OCI-LY7 (cell line): ENCODE measurements at regions not wholly inside any gene's neighbourhood (a gene's known extent, or its start where the extent isn't known, plus 50 kb on each side); places are given as distances from the start of the nearest gene placed in this dataset.

Experiments used
- BruUV-seq: library from RNA; stranded (reverse); fragments of 400-500 nt; replicated peaks from 2 replicates; lab custom pipeline; 2021; lab: Mats Ljungman, UMichigan
- CTCF ChIA-PET: fragments of 300-600 bp; sonication (Branson Sonifier 250); formaldehyde crosslinking; loops from one replicate; lab custom pipeline; 2022; ENCODE audit warnings: antibody characterized with exemption; ENCODE audit not compliant: unreplicated experiment; lab: Charles Lee
- POLR2A ChIA-PET: fragments of 300-600 bp; sonication (Branson Sonifier 250); formaldehyde crosslinking; loops from one replicate; lab custom pipeline; 2022; ENCODE audit warnings: antibody characterized with exemption; lab: Charles Lee
- DNase-seq: peaks from one replicate; pipeline ENCODE4 v3.0.0-alpha.2; 2015; ENCODE audit warnings: low spot score
- H2AFZ ChIP-seq: fragments of 200-600 bp; sonication (generic), shearing (Covaris generic); 2 replicates; pipeline ENCODE4 v1.6.1; 2014; ENCODE audit warnings: mild to moderate bottlenecking, antibody characterized with exemption, low read length, moderate library complexity
- H3K27ac ChIP-seq: fragments of 200-600 bp; sonication (generic); 2 replicates; pipeline ENCODE4 v1.5.1; 2014; ENCODE audit warnings: mixed run types, low read depth, mild to moderate bottlenecking, moderate library complexity, low read length, inconsistent platforms; ENCODE audit not compliant: poor library complexity, severe bottlenecking
- H3K36me3 ChIP-seq: fragments of 200-600 bp; sonication (generic); 2 replicates; pipeline ENCODE4 v1.6.1; 2014; ENCODE audit warnings: mild to moderate bottlenecking, antibody characterized with exemption, low read length, moderate library complexity, mixed read lengths; ENCODE audit not compliant: insufficient read depth
- H3K4me1 ChIP-seq: fragments of 200-600 bp; sonication (generic); 2 replicates; pipeline ENCODE4 v1.5.1; 2014; ENCODE audit warnings: mild to moderate bottlenecking, low read length; ENCODE audit not compliant: insufficient read depth, poor library complexity, severe bottlenecking
- H3K4me2 ChIP-seq: fragments of 200-600 bp; sonication (generic); 2 replicates; pipeline ENCODE4 v1.6.1; 2014; ENCODE audit warnings: mild to moderate bottlenecking, low read length
- H3K4me3 ChIP-seq: fragments of 200-600 bp; sonication (generic); 2 replicates; pipeline ENCODE4 v1.5.1; 2014; ENCODE audit warnings: mild to moderate bottlenecking, low read depth, low read length; ENCODE audit not compliant: poor library complexity, severe bottlenecking
- H3K79me2 ChIP-seq: fragments of 200-600 bp; sonication (generic); 2 replicates; pipeline ENCODE4 v1.6.1; 2016; ENCODE audit warnings: low read depth, mild to moderate bottlenecking, low read length, moderate library complexity, mixed read lengths; ENCODE audit not compliant: insufficient read depth
- H3K9me2 ChIP-seq: fragments of 200-600 bp; sonication (generic); 2 replicates; pipeline ENCODE4 v1.6.1; 2016; ENCODE audit warnings: mild to moderate bottlenecking, low read length, mixed read lengths; ENCODE audit not compliant: insufficient read depth
- H3K9me3 ChIP-seq: fragments of 200-600 bp; sonication (generic); 2 replicates; pipeline ENCODE4 v1.6.1; 2014; ENCODE audit warnings: mild to moderate bottlenecking, mixed run types, low read length, mixed read lengths
- H4K20me1 ChIP-seq: fragments of 200-600 bp; sonication (generic); 2 replicates; pipeline ENCODE4 v1.6.1; 2014; ENCODE audit warnings: mild to moderate bottlenecking, antibody characterized with exemption, low read length, moderate library complexity, mixed read lengths; ENCODE audit not compliant: insufficient read depth
- CTCF ChIP-seq: fragments of 200-600 bp; sonication (generic); conservative IDR thresholded peaks from 2 replicates; pipeline ENCODE4 v1.5.1; 2014; ENCODE audit warnings: mild to moderate bottlenecking, antibody characterized with exemption, low read length, moderate library complexity, mixed read lengths
- EZH2phosphoT487 ChIP-seq: fragments of 200-600 bp; sonication (generic); IDR thresholded peaks from 2 replicates; pipeline ENCODE4 v1.6.1; 2018; ENCODE audit warnings: low read depth, borderline replicate concordance, mild to moderate bottlenecking, mixed run types, antibody characterized with exemption, low read length, moderate library complexity, mixed read lengths
- intact Hi-C: fragments of 100-400 bp; cut with micrococcal nuclease; formaldehyde crosslinking; loops from one replicate; pipeline ENCODE4 v1.10.0; 2022; ENCODE audit not compliant: unreplicated experiment

- no peaks in the 10 kb centered on the region for H4K20me1 ChIP-seq
- H3K36me3 ChIP-seq, result no peaks in the 10 kb centered on the region
- H3K4me3 ChIP-seq, result no peak overlapping the region
- H3K9me2 ChIP-seq, result no peaks in the 10 kb centered on the region
- no peak overlapping the region for H2AFZ ChIP-seq
- H3K79me2 ChIP-seq, result no peaks in the 10 kb centered on the region
- H3K4me2 ChIP-seq, result no peak overlapping the region
- DNase-seq, result no peak
- ChIA-PET CTCF (no interaction called here), POLR2A (no interaction called here)
- intact Hi-C loops, result no loop called here
- no TSS peak for BruUV-seq
- no peak overlapping the region for H3K27ac ChIP-seq
- no peaks in the 10 kb centered on the region for H3K9me3 ChIP-seq
- no peak for TF ChIP-seq EZH2phosphoT487
- TF ChIP-seq CTCF, result no peak
- H3K4me1 ChIP-seq, result no peaks in the 10 kb centered on the region
Measured at GRCh38 chr11:91959411-91959810, 265.2 kb upstream of the FAT3 start.

- CTCF ChIA-PET, result no interaction called here
- Histone ChIP-seq H3K79me2 (no peaks in the 10 kb centered on the region), H3K9me3 (no peaks in the 10 kb centered on the region), H2AFZ (no peak overlapping the region), H3K36me3 (no peaks in the 10 kb centered on the region), H3K27ac (no peak overlapping the region), H3K4me1 (no peaks in the 10 kb centered on the region), H3K4me3 (no peak overlapping the region), H4K20me1 (no peaks in the 10 kb centered on the region), H3K4me2 (no peak overlapping the region), H3K9me2 (no peaks in the 10 kb centered on the region)
- intact Hi-C loops, result no loop called here
- POLR2A ChIA-PET, result no interaction called here
- TF ChIP-seq CTCF (no peak), EZH2phosphoT487 (no peak)
- DNase-seq, result no peak
- no TSS peak for BruUV-seq
Measured at GRCh38 chr11:91956711-91957110, 267.9 kb upstream of the FAT3 start.

GRCh38 chr11:91955206-91955605 lies 269.4 kb upstream of the FAT3 start:
- no peaks in the 10 kb centered on the region for H4K20me1 ChIP-seq
- H3K4me1 ChIP-seq, result no peaks in the 10 kb centered on the region
- POLR2A ChIA-PET, result interaction anchor here (0.6 to 1.3 kb wide), 2 partner anchors 8 to 14 kb away, joined by 3 to 4 read pairs; no protein-coding TSS in a partner anchor
- no peak overlapping the region for H3K4me2 ChIP-seq
- no peak overlapping the region for H3K27ac ChIP-seq
- intact Hi-C loops, result no loop called here
- H3K4me3 ChIP-seq, result no peak overlapping the region
- H3K36me3 ChIP-seq, result no peaks in the 10 kb centered on the region
- no peak overlapping the region for H2AFZ ChIP-seq
- no peaks in the 10 kb centered on the region for H3K9me3 ChIP-seq
- TF ChIP-seq CTCF, result no peak
- TF ChIP-seq EZH2phosphoT487, result no peak
- DNase-seq, result no peak
- H3K9me2 ChIP-seq, result no peaks in the 10 kb centered on the region
- no TSS peak for BruUV-seq
- CTCF ChIA-PET, result no interaction called here
- no peaks in the 10 kb centered on the region for H3K79me2 ChIP-seq
